Endothelial cell of umbilical vein (primary cell): ENCODE measurements at regions not wholly inside any gene's neighbourhood (a gene's known extent, or its start where the extent isn't known, plus 50 kb on each side); places are given as distances from the start of the nearest gene placed in this dataset.

Experiments
- BruUV-seq: library from RNA; stranded (reverse); fragments of 400-500 nt; replicated peaks from 2 replicates; lab custom pipeline; 2021; lab: Mats Ljungman, UMichigan
- CTCF ChIA-PET: fragments of 300-600, 350-600 bp; sonication (Branson Sonifier 250); formaldehyde crosslinking; loops from one replicate; lab custom pipeline; 2021; ENCODE audit warnings: antibody characterized with exemption, inconsistent platforms; lab: Charles Lee
- POLR2A ChIA-PET: fragments of 300-600, 350-600 bp; sonication (Branson Sonifier 250); formaldehyde crosslinking; loops from one replicate; lab custom pipeline; 2021; ENCODE audit warnings: antibody characterized with exemption, inconsistent platforms; lab: Charles Lee
- DNase-seq: peaks from one replicate; pipeline ENCODE4 v3.0.0-alpha.2; 2011; ENCODE audit warnings: low read depth, low spot score
- FAIRE-seq: peaks from 2 replicates; lab custom pipeline; 2011; peaks lifted over from hg19 to GRCh38; lab: Jason Lieb, UNC
- H2AFZ ChIP-seq: 2 replicates; pipeline ENCODE4 v1.6.0; 2012; ENCODE audit warnings: low read depth, low read length, control low read depth, inconsistent platforms
- H3K27ac ChIP-seq: 2 replicates; pipeline ENCODE4 v1.5.1; 2011; ENCODE audit warnings: low read depth, mild to moderate bottlenecking, control low read depth, low read length, moderate library complexity; ENCODE audit not compliant: insufficient read depth
- H3K27me3 ChIP-seq, 2 experiments: 2 replicates each; pipeline versions ENCODE4 v1.6.0 to v1.6.1; 2011; ENCODE audit warnings: low read length in 2 of 2, mixed read lengths in 1 of 2; ENCODE audit not compliant: control insufficient read depth in 2 of 2, insufficient read depth in 2 of 2
- H3K36me3 ChIP-seq, 2 experiments: 2 replicates in 1 of 2; 3 replicates in 1 of 2; pipeline ENCODE4 v1.5.1; 2011; ENCODE audit warnings: low read length in 2 of 2, mild to moderate bottlenecking in 1 of 2, moderate library complexity in 1 of 2; ENCODE audit not compliant: control insufficient read depth in 2 of 2, insufficient read depth in 2 of 2; ENCODE audit errors: extremely low read depth in 1 of 2
- H3K4me1 ChIP-seq: 3 replicates; pipeline ENCODE4 v1.5.1; 2011; ENCODE audit warnings: mild to moderate bottlenecking, low read length; ENCODE audit not compliant: control insufficient read depth, insufficient read depth; ENCODE audit errors: extremely low read depth
- H3K4me2 ChIP-seq: 2 replicates; pipeline ENCODE4 v1.6.1; 2011; ENCODE audit warnings: low read length, control low read depth, mixed read lengths; ENCODE audit not compliant: insufficient read depth
- H3K4me3 ChIP-seq, 3 experiments: fragments of 200-600 bp in 1 of 3; sonication (generic), shearing (Covaris generic) in 1 of 3; replicated peaks in 1 of 3; 2 replicates each; pipeline ENCODE4 v1.5.1; 2011 to 2016; ENCODE audit warnings: control low read depth in 3 of 3, low read length in 3 of 3, mild to moderate bottlenecking in 2 of 3, inconsistent platforms in 1 of 3, low read depth in 1 of 3, moderate library complexity in 1 of 3; ENCODE audit not compliant: insufficient read depth in 1 of 3
- H3K79me2 ChIP-seq: 2 replicates; pipeline ENCODE4 v1.6.0; 2012; ENCODE audit warnings: low read length, inconsistent platforms; ENCODE audit not compliant: control insufficient read depth, insufficient read depth
- H3K9ac ChIP-seq: replicated peaks from 2 replicates; pipeline ENCODE3; 2011; ENCODE audit warnings: low read length, control low read depth; ENCODE audit not compliant: insufficient read depth; ENCODE audit errors: extremely low read depth
- H3K9me1 ChIP-seq: replicated peaks from 3 replicates; pipeline ENCODE4 v1.6.0; 2011; ENCODE audit warnings: mild to moderate bottlenecking, low read length; ENCODE audit not compliant: control insufficient read depth, insufficient read depth; ENCODE audit errors: extremely low read depth
- H3K9me3 ChIP-seq: replicated peaks from 2 replicates; pipeline ENCODE4 v1.5.1; 2012; ENCODE audit warnings: low read length, inconsistent platforms; ENCODE audit not compliant: control insufficient read depth, insufficient read depth
- H4K20me1 ChIP-seq: replicated peaks from 2 replicates; pipeline ENCODE3; 2011; ENCODE audit warnings: mild to moderate bottlenecking, low read length; ENCODE audit not compliant: control insufficient read depth, insufficient read depth; ENCODE audit errors: extremely low read depth
- CTCF ChIP-seq, 2 donors: IDR thresholded peaks; 1 replicate in 1 of 2; 2 replicates in 1 of 2; pipeline ENCODE4 v1.5.1; 2011; ENCODE audit warnings: low read length in 2 of 2, mild to moderate bottlenecking in 2 of 2, moderate library complexity in 2 of 2, control low read depth in 1 of 2, inconsistent platforms in 1 of 2, low read depth in 1 of 2; ENCODE audit not compliant: insufficient read depth in 1 of 2; ENCODE audit errors: extremely low read depth in 1 of 2
- EZH2 ChIP-seq: IDR thresholded peaks from 2 replicates; pipeline ENCODE4 v1.6.1; 2012; ENCODE audit warnings: borderline replicate concordance, low read depth, mild to moderate bottlenecking, moderate library complexity, low read length, inconsistent platforms; ENCODE audit not compliant: severe bottlenecking
- FOS ChIP-seq: IDR thresholded peaks from 2 replicates; pipeline ENCODE4 v1.6.1; 2011; ENCODE audit warnings: mild to moderate bottlenecking, low read length, moderate library complexity, borderline replicate concordance; ENCODE audit not compliant: insufficient read depth
- GATA2 ChIP-seq: IDR thresholded peaks from 2 replicates; pipeline ENCODE4 v1.7.0; 2011; ENCODE audit warnings: low read depth, mild to moderate bottlenecking, moderate library complexity, mixed read lengths, low read length; ENCODE audit not compliant: insufficient read length, insufficient read depth
- JUN ChIP-seq: IDR thresholded peaks from 2 replicates; pipeline ENCODE4 v1.6.1; 2011; ENCODE audit warnings: borderline replicate concordance, low read depth; ENCODE audit not compliant: insufficient read length, insufficient read depth
- MAX ChIP-seq: IDR thresholded peaks from 2 replicates; pipeline ENCODE4 v1.6.1; 2011; ENCODE audit not compliant: insufficient read depth, insufficient read length
- MYC ChIP-seq: IDR thresholded peaks from one replicate; pipeline ENCODE4 v1.6.1; 2011; ENCODE audit warnings: mild to moderate bottlenecking, low read depth, low read length
- POLR2A ChIP-seq: IDR thresholded peaks from 2 replicates; pipeline ENCODE4 v1.6.1; 2012; ENCODE audit warnings: low read depth, mild to moderate bottlenecking, control low read depth, low read length
- dilution Hi-C: fragments of 300-500 bp; cut with MboI; formaldehyde crosslinking; loops from one replicate; pipeline ENCODE4 v1.15.0; 2019; ENCODE audit warnings: low sequenced_read_pairs; ENCODE audit not compliant: extremely low pct_ligation_motif_present
- intact Hi-C: fragments of 100-400 bp; cut with micrococcal nuclease; formaldehyde crosslinking; loops from one replicate; pipeline ENCODE4 v1.10.0; 2022

DNA sequence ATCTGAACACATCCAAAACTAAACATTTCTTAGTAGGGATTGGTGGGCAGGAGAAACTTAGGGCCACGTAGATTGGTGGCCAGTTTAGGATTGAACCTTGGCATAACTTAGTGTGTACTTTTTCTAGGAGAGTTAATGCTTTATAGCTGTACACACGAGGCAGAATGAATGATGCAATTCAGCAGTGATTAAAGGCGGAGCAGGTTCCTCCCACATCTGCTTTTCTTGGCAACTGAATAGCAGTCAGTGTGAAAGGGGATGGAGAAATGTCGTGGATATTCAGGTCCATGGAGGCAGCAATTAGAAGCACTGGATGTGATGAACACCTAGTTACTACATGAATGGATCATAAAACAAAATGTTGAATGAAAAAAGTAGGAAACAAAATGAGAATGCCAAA is 493.8 kb downstream of the FUT8 start:
- BruUV-seq = no TSS peak
- Histone ChIP-seq H4K20me1 (no peaks in the 10 kb centered on the region), H3K27me3 (no peaks in the 10 kb centered on the region), H3K9me3 (no peaks in the 10 kb centered on the region), H3K4me1 (no peaks in the 10 kb centered on the region), H3K79me2 (no peaks in the 10 kb centered on the region), H3K4me2 (no peak overlapping the region), H3K9me1 (no peaks in the 10 kb centered on the region), H3K9ac (no peak overlapping the region), H2AFZ (no peak overlapping the region), H3K27ac (no peak overlapping the region), H3K4me3 (no peak overlapping the region), H3K36me3 (no peaks in the 10 kb centered on the region)
- ChIA-PET POLR2A (no interaction called here), CTCF (no interaction called here)
- dilution Hi-C loops (no loop called here), intact Hi-C loops (no loop called here)
- TF ChIP-seq GATA2 = no peak
- TF ChIP-seq EZH2 = no peak
- TF ChIP-seq JUN = no peak
- no peak for TF ChIP-seq POLR2A
- no peak for TF ChIP-seq MAX
- no peak for TF ChIP-seq MYC
- FAIRE-seq (no peak), DNase-seq (no peak)

DNA sequence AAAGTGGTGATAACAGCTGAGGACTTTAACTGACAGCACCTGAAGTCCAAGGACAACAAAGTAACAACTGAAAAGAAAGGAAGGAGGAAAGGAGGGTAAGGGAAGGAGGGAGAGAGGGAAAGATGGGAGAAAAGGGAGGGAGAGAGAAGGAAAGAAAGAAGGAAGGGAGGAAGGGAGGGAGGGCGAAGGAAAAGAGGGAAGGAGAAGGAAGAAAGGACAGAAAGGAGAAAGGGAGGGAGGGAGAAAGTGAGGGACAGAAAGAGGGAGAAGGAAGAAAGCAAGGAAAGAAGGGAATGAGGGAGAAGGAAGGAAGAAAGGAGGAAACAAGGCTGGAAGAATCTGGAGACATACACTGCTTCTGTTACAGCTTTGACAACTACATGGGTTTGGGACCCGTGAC is 494.4 kb downstream of the FUT8 start:
- dilution Hi-C loops = no loop called here
- Histone ChIP-seq H3K4me1 (no peaks in the 10 kb centered on the region), H3K4me3 (no peak overlapping the region), H3K79me2 (no peaks in the 10 kb centered on the region), H3K9me1 (no peaks in the 10 kb centered on the region), H3K36me3 (no peaks in the 10 kb centered on the region), H3K9me3 (no peaks in the 10 kb centered on the region), H4K20me1 (no peaks in the 10 kb centered on the region), H2AFZ (no peak overlapping the region), H3K4me2 (no peak overlapping the region), H3K27me3 (no peaks in the 10 kb centered on the region), H3K27ac (no peak overlapping the region), H3K9ac (no peak overlapping the region)
- ChIA-PET POLR2A (no interaction called here), CTCF (no interaction called here)
- FAIRE-seq (no peak), DNase-seq (no peak)
- no TSS peak for BruUV-seq
- intact Hi-C loops = no loop called here
- TF ChIP-seq MAX (no peak), GATA2 (no peak), JUN (no peak), EZH2 (no peak), MYC (no peak), FOS (no peak), CTCF (IDR thresholded peaks at IDR 0.05; ENCODE audit: extremely low read depth in 1 of 2, insufficient read depth in 1 of 2, low read depth in 1 of 2, low read length in 2 of 2) (no peak), POLR2A (no peak)
